Endodermal cell (in vitro differentiated cells): ENCODE measurements at regions not wholly inside any gene's neighbourhood (a gene's known extent, or its start where the extent isn't known, plus 50 kb on each side); places are given as distances from the start of the nearest gene placed in this dataset.

ENCODE experiments used
- DNase-seq: peaks from one replicate; pipeline ENCODE4 v3.0.0-alpha.2; 2017
- H3K27ac ChIP-seq: 2 replicates; pipeline ENCODE4 v1.5.1; 2013; ENCODE audit warnings: mild to moderate bottlenecking, low read depth, low read length, moderate library complexity
- H3K27me3 ChIP-seq: 2 replicates; pipeline ENCODE4 v1.6.1; 2013; ENCODE audit warnings: mild to moderate bottlenecking, low read length, moderate library complexity; ENCODE audit not compliant: insufficient read depth, control insufficient read depth, poor library complexity, severe bottlenecking
- H3K36me3 ChIP-seq: 2 replicates; pipeline ENCODE4 v1.7.0; 2013; ENCODE audit warnings: mild to moderate bottlenecking, low read length, moderate library complexity; ENCODE audit not compliant: control insufficient read depth, insufficient read depth
- H3K4me1 ChIP-seq: one replicate; pipeline ENCODE4 v1.7.0; 2013; ENCODE audit warnings: low read length; ENCODE audit not compliant: control insufficient read depth, insufficient read depth
- H3K4me3 ChIP-seq: 2 replicates; pipeline ENCODE4 v1.5.1; 2013; ENCODE audit warnings: mild to moderate bottlenecking, low read length, moderate library complexity
- H3K9ac ChIP-seq: 2 replicates; pipeline ENCODE4 v1.6.1; 2013; ENCODE audit warnings: mild to moderate bottlenecking, low read length, moderate library complexity; ENCODE audit not compliant: poor library complexity, severe bottlenecking; ENCODE audit errors: extremely low read depth
- H3K9me3 ChIP-seq: 2 replicates; pipeline ENCODE4 v1.6.1; 2013; ENCODE audit warnings: mild to moderate bottlenecking, low read length, moderate library complexity; ENCODE audit not compliant: control insufficient read depth
- H3K27ac Mint-ChIP-seq: 2 replicates; pipeline ENCODE4 v1.8.0; 2020; ENCODE audit warnings: mixed read lengths
- H3K27me3 Mint-ChIP-seq: 2 replicates; pipeline ENCODE4 v1.8.0; 2021; ENCODE audit warnings: mild to moderate bottlenecking, mixed read lengths; ENCODE audit not compliant: insufficient read depth
- H3K36me3 Mint-ChIP-seq: 2 replicates; pipeline ENCODE4 v1.8.0; 2020; ENCODE audit warnings: low read depth, mixed read lengths
- H3K4me1 Mint-ChIP-seq: 2 replicates; pipeline ENCODE4 v1.8.0; 2020; ENCODE audit warnings: mixed read lengths
- H3K4me3 Mint-ChIP-seq: 2 replicates; pipeline ENCODE4 v1.8.0; 2020; ENCODE audit warnings: mild to moderate bottlenecking, moderate library complexity, mixed read lengths
- H3K9me3 Mint-ChIP-seq: 2 replicates; pipeline ENCODE4 v1.8.0; 2020; ENCODE audit warnings: mild to moderate bottlenecking, mixed read lengths
- CTCF ChIP-seq: fragments of 200-600 bp; sonication (generic); conservative IDR thresholded peaks from 2 replicates; pipeline ENCODE4 v1.5.0; 2021; ENCODE audit warnings: antibody characterized with exemption, mild to moderate bottlenecking
- WGBS, 2 experiments: methylation state at CpG; one replicate each; pipeline versions ENCODE4 v1.1.5 to v1.1.7; 2013; ENCODE audit warnings: missing lambda C conversion rate in 2 of 2, mixed read lengths in 1 of 2; ENCODE audit not compliant: insufficient coverage in 1 of 2, insufficient read length in 1 of 2; 5-methylcytosine and 5-hydroxymethylcytosine counted together

GRCh38 chr22:22798232-22798616 is 89.4 kb upstream of the IGLL5 start:
- Histone ChIP-seq H3K4me1 (no peaks in the 10 kb centered on the region), H3K27me3 (peaks cover 34% of the 10 kb centered on the region), H3K4me3 (no peak overlapping the region), H3K36me3 (no peaks in the 10 kb centered on the region), H3K9me3 (no peaks in the 10 kb centered on the region), H3K27ac (no peak overlapping the region), H3K9ac (no peak overlapping the region)
- no peak for DNase-seq
- Mint-ChIP-seq H3K4me1 (no peaks in the 10 kb centered on the region), H3K4me3 (no peak overlapping the region), H3K36me3 (no peaks in the 10 kb centered on the region), H3K9me3 (no peaks in the 10 kb centered on the region), H3K27me3 (peaks cover 79% of the 10 kb centered on the region), H3K27ac (no peak overlapping the region)
- TF ChIP-seq CTCF, result no peak
- 67 to 100% methylated on average over 2 of the region's 3 CpGs for WGBS, 2 experiments

- no peak overlapping the region for H3K27ac Mint-ChIP-seq
- DNase-seq, result no peak
- no peaks in the 10 kb centered on the region for H3K9me3 Mint-ChIP-seq
These were observed 88.9 kb upstream of the IGLL5 start for GRCh38 chr22:22798716-22799115.

GRCh38 chr22:22799561-22799960 is 88.1 kb upstream of the IGLL5 start:
- no peaks in the 10 kb centered on the region for H3K36me3 ChIP-seq
- 76 to 77% methylated on average over 3 to 4 of the region's 4 CpGs for WGBS, 2 experiments
- Mint-ChIP-seq H3K27me3 (peaks cover 78% of the 10 kb centered on the region), H3K4me1 (no peaks in the 10 kb centered on the region), H3K9me3 (no peaks in the 10 kb centered on the region), H3K4me3 (no peak overlapping the region), H3K36me3 (no peaks in the 10 kb centered on the region), H3K27ac (no peak overlapping the region)
- no peak overlapping the region for H3K4me3 ChIP-seq
- H3K4me1 ChIP-seq, result no peaks in the 10 kb centered on the region
- TF ChIP-seq CTCF, result no peak
- peaks cover 42% of the 10 kb centered on the region for H3K27me3 ChIP-seq
- no peaks in the 10 kb centered on the region for H3K9me3 ChIP-seq
- DNase-seq, result no peak
- no peak overlapping the region for H3K9ac ChIP-seq
- no peak overlapping the region for H3K27ac ChIP-seq

More at GRCh38 chr22:22798716-22799115, 88.9 kb upstream of the IGLL5 start:
- Histone ChIP-seq H3K4me1 (no peaks in the 10 kb centered on the region), H3K27ac (no peak overlapping the region), H3K9me3 (no peaks in the 10 kb centered on the region), H3K27me3 (peaks cover 39% of the 10 kb centered on the region), H3K9ac (no peak overlapping the region), H3K4me3 (no peak overlapping the region), H3K36me3 (no peaks in the 10 kb centered on the region)
- H3K4me1 Mint-ChIP-seq, result no peaks in the 10 kb centered on the region
- no peaks in the 10 kb centered on the region for H3K36me3 Mint-ChIP-seq
- no peak overlapping the region for H3K4me3 Mint-ChIP-seq
- no peak for TF ChIP-seq CTCF
- peaks cover 80% of the 10 kb centered on the region for H3K27me3 Mint-ChIP-seq
- 100% methylated on average over 1 of the region's 1 CpG; no CpG with 5 or more reads in 1 of the 2 experiments for WGBS, 2 experiments
